ENCODE measurements at regions not wholly inside any gene's neighbourhood (a gene's known extent, or its start where the extent isn't known, plus 50 kb on each side); places are given as distances from the start of the nearest gene placed in this dataset.

DNA sequence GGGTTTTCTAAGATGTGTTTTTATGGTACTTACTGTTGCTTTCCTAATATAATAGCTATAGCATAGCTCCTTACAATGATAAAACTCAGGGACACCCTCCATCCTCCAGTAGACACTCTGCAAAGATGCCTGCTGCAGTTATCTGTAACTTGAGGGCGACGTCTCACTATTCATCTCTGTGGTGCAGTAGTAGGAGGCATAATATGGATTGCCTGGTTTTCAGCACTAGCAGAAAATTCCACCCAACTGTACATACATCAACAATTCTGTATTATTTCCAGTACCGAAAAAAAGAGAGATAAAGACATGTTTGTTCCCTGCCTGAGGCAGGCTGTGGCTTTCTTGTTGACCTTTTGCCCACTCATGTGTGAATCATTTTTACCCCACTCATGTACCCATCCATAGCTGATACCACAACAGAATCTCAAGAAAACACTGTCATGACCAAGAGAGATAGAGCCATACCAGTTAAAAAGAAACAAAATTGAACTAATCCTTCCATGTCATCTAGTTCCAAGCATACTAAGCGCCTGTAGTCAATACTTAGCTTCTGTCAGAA is 220.1 kb downstream of the RAB28 start:
- TF ChIP-seq, protein P1, sequence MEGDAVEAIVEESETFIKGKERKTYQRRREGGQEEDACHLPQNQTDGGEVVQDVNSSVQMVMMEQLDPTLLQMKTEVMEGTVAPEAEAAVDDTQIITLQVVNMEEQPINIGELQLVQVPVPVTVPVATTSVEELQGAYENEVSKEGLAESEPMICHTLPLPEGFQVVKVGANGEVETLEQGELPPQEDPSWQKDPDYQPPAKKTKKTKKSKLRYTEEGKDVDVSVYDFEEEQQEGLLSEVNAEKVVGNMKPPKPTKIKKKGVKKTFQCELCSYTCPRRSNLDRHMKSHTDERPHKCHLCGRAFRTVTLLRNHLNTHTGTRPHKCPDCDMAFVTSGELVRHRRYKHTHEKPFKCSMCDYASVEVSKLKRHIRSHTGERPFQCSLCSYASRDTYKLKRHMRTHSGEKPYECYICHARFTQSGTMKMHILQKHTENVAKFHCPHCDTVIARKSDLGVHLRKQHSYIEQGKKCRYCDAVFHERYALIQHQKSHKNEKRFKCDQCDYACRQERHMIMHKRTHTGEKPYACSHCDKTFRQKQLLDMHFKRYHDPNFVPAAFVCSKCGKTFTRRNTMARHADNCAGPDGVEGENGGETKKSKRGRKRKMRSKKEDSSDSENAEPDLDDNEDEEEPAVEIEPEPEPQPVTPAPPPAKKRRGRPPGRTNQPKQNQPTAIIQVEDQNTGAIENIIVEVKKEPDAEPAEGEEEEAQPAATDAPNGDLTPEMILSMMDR (conservative IDR thresholded peaks at IDR 0.05 in 1 of 2, IDR thresholded peaks at IDR 0.05 in 1 of 2; ENCODE audit: extremely low read depth in 1 of 2, insufficient read depth in 1 of 2, low read depth in 1 of 2, low read length in 2 of 2), result no peak
- no peak for TF ChIP-seq EZH2 (IDR thresholded peaks at IDR 0.05; ENCODE audit: borderline replicate concordance, low read length)
